Posterior cingulate gyrus (tissue), 11 donors: ENCODE measurements at regions not wholly inside any gene's neighbourhood (a gene's known extent, or its start where the extent isn't known, plus 50 kb on each side); places are given as distances from the start of the nearest gene placed in this dataset.
A peak's percentile ranks its signal among the peaks of the same experiment; 100 is the strongest.
"Not testable (repeated sequence)": the region's sequence is repeated elsewhere in the genome, so short reads cannot be mapped to it uniquely, and the experiment has no call there.

Experiments used
- DNase-seq, 10 donors: peaks; one replicate each; pipeline versions ENCODE4 v3.0.0 to v3.0.0-alpha.2; 2020 to 2021; ENCODE audit warnings: mixed read lengths in 3 of 10
- intact Hi-C: fragments of 100-400 bp; cut with DNase I; formaldehyde crosslinking; loops from one replicate; pipeline ENCODE4 v1.15.1; 2023

DNA sequence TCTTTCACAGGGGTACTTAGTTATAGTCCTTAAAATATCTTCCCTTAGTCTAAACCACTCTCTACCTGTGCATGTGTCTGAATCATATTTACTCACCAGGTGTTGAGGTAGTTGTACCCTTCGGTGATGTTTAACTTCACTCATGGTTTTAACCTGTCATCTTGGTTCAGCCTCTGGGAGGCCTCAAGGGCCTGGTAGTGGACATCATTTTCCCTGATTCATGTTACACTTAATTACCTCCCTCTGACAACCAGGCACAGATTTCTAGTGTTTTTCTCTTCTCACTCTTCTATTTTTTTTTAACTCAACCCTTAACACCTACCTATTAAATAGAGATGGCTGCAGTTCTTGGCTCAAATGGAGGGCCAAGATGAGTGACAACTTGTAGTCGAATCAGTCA lies 505.4 kb downstream of the TMEM114 start:
- intact Hi-C loops = no loop called here
- no peak for DNase-seq

DNA sequence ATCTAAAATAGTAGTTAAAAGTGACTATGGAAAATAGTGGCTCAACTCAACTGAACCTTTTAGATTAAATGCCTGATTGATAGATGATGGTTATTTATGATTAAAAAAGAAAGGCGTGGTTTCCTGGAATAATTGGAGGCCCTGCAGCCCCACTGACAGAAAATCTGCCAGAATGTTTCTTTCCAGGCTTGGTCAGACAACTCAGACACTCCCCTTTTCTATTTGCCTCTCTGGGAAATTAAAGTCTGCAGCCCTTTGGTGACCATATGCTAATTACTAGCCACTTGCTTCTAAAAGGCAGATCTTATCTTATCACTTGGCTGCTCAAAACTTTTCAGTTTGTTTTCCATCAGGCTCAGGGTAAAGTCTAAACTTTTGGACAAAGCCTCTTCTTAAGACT lies 506.0 kb downstream of the TMEM114 start:
- intact Hi-C loops = no loop called here
- no peak for DNase-seq

DNA sequence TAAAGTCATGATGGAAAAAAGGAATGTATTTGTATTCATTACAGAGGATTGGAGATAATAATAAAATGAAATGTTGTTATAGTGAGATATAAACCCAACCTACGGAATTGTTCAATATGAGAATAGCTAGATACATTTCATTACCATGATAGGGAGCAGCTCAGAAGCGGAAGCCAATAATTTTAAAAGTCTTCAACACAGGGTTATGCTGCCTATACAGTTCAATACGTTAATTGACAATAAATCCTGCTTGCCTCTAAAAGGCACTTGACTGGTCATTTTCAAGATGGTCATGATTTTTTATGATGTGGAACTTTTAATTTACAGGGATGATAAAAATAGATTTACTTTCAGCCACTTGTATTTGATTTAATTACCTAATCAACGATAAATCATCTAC lies 506.8 kb downstream of the TMEM114 start:
- intact Hi-C loops = no loop called here
- DNase-seq = no peak

DNA sequence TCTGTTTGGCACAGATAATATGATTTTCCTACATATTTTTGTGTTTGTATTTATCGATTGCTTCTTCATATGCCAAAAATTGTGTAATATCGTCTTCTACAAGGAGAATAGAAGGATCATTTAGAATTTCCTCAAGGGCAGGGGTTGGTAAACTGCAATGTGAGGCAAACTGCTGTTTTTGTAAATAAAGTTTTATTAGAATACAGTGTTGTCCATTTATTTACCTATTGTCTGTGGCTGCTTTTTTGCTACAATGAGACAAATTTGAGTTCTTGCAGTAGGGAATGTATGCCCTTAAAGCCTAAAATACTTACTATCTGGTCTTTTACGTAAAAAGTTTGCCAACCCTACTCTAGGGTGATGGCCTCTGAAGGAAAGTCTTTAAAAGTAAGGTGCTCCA lies 509.5 kb downstream of the TMEM114 start:
- intact Hi-C loops = no loop called here
- DNase-seq = no peak

DNA sequence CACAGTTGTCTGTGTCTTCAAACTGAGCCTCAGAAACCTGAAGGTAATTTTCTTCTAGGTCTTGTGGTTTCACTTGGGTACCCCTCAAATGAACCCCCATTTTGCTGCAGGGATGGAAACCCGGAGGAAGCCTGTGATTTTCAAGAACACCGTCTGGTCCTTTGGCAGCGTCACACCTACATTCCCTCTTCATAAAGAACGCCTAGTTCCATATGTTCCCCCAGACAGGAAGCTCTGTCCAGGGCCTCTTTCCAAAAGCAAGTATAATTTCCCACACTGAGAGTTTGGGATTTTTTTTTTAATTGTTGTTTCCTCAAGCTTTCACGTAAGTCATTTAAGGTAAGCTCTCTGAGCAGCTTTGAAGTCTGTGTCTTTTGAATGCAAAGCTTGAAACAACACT lies 515.0 kb downstream of the TMEM114 start:
- DNase-seq = peak in 3 of 10 donors; percentile 8 to 18 (median 13)
- intact Hi-C loops = no loop called here

DNA sequence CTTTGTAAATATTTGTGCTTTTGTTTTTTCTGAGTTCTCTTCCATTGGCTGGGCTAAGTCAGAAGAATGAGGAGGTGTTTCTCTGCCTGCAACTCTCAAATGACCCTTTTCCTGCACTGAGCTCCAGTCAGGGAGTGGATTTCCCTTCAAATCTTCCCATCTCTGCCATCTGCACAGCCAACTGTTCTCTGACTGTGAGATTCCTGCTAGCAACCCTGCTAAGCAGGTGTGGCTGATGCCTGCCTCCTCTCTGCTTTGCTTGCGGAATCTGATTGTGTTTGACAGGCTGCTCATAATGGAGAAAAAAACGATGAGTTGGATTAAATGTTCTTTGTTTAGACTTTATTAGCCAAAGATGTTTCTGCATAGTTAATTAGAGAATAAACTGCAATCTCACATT lies 519.8 kb downstream of the TMEM114 start:
- intact Hi-C loops = no loop called here
- DNase-seq = peak in 1 of 10 donors; percentile 15

DNA sequence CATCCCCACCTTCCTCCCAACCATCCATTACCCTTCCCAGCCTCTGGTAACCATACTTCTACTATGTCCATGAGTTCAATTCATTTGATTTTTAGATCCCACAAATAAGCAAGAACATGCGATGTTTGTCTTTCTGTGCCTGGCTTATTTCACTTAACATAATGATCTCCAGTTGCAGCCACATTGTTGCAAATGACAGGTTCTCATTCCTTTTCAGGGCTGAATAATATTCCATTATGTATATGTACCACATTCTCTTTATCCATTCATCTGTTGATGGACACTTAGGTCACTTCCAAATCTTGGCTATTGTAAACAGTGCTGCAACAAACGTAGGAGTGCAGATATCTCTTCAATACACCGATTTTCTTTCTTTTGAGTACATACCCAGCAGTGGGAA lies 522.1 kb downstream of the TMEM114 start:
- intact Hi-C loops, DNase-seq: not testable (repeated sequence)

DNA sequence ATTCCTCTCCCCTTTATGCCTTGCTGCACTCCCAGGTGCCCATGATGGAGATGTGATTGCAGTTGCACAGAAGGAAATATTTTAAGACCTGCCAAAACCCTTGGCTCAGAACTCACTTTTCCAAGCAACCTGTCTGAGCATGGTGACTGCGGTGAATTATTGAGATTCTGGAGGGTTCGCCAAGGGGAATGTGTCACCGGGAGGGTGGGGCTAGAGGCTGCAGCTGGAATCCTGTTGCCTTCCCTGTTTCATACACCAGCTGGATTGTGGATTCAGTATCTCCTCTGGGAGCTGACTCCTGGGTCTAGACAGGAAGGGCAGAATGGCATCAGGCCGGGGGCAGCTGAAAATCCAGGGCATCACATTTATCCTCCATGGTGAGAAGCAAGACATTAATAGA lies 527.2 kb downstream of the TMEM114 start:
- no peak for DNase-seq
- intact Hi-C loops = no loop called here

DNA sequence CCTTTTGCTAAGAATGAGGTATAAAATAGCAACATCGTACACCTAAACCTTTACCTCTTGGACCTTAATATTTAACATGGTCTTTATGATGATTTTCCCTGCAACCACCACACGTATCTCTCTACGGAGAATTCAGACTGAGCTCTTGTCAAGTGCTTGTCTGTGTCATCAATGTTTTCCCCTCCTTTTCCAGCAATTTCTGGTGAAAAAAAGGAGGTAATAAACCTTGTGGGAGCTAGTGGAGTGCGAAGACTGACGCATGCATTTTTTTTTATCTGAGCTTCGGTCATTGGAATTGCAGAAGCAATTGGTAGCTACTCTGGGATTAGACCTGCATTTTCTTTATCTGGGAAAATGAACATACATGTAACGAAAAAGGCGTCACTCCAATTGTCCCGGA lies 527.6 kb downstream of the TMEM114 start:
- DNase-seq = no peak
- intact Hi-C loops = no loop called here

DNA sequence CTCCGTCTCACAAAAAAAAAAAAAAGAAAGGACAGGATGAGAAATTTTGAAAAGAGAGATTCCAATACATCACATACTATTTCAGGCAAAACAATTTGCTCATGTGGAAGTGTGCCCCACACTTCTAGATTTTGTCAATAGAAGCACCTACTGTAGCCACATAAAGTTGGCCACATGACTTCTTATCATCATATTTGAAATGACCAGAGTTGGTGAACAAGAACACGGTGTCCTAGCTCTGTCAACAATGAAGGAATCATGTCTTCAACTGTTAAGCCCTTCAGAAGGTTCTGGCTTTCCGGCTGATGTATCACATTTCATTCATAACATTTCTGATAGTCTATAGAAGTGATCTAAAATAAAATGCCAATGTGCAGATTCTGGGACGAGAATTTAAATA lies 534.5 kb downstream of the TMEM114 start:
- intact Hi-C loops = no loop called here
- no peak for DNase-seq

DNA sequence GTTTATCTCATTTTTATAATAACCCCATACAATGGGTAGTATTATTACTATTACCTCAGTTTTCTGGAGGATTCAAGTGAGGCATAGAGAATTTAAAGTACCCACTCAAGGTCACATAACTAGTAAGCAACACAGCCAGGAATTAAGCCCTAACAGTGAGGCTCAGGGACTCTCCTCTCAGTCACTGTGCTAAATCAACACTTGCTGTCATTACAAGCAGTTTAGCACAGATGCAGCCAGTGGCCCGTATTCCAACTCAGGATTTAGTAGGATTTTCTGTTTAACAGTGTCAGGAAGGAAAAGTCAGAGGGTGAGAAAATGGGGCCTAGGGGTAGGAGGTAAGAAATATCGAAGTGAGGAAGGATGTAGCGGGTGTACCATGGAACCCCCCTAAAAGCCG lies 536.9 kb downstream of the TMEM114 start:
- intact Hi-C loops = no loop called here
- DNase-seq = no peak

DNA sequence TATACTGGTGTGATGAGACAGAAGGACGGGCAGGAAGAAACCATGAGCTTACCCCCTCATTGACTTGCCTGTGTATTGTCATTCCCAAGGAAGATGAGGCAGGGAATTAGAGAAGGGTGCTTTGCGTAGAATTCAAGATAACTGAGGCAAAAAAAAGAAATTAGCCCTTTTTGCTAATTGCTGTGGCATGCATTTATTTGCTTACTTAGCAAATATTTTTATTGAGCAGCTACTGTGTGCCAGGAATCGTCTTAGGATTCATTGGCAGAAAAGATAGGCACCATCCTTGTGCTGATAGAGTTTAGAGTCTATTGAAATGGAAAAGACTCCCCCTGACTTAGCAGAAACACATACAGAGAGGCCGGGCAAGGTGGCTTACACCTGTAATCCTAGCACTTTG lies 541.9 kb downstream of the TMEM114 start:
- no peak for DNase-seq
- intact Hi-C loops = no loop called here

DNA sequence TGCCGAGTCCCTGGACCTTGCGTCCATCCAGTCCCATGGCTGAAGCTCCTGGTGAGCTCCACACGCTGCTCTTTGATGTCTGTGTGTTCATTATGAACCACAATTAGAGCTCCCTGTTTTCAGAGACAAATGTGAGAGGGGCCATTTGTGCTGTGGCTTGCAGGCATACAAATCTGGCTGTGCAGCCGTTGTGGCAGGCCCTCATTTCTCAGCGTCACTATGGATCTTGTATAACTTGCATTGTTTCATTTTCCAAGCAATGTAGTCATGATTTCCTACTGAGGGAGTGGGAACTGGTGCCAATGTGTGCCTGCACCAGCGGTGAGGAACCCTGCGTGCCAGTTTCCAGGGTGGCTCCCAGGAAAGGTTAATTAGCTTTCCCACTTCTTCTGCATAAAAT lies 542.6 kb downstream of the TMEM114 start:
- DNase-seq = peak in 4 of 10 donors; percentile 55 to 96 (median 66)
- intact Hi-C loops = no loop called here

DNA sequence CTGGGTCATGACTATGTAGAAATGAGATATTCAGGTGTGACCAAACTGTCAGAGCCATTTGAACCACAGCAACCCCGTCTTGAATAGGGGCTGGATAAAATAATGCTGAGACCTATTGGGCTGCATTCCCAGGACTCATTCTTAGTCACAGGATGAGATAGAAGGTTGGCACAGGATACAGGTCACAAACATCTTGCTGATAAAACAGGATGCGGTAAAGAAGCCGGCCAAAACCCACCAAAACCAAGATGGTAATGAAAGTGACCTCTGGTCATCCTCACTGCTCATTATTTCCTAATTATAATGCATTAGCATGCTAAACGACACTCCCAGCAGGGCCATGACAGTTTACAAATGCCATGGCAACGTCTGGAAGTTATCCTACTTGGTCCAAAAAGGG lies 545.5 kb downstream of the TMEM114 start:
- intact Hi-C loops = no loop called here
- no peak for DNase-seq

DNA sequence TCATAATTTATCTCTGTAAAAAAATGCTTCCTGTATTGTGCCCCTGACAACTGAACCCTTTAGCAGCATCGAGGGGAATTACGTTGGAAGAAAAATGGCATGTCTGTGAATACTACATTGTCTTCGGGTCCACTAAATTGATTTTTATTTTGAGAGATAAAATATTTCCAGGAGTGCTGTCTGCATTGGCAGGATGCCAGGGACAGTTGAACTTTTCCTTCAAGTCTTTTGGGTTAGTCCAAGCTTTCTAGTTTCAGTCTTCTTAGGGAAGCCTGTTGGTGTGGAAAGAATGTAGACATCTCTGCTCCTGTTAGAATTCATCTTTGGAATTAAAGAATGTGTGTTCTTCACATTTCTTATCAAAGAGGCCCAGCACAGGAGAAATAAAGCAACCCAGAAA lies 557.9 kb downstream of the TMEM114 start:
- no peak for DNase-seq
- intact Hi-C loops = no loop called here

DNA sequence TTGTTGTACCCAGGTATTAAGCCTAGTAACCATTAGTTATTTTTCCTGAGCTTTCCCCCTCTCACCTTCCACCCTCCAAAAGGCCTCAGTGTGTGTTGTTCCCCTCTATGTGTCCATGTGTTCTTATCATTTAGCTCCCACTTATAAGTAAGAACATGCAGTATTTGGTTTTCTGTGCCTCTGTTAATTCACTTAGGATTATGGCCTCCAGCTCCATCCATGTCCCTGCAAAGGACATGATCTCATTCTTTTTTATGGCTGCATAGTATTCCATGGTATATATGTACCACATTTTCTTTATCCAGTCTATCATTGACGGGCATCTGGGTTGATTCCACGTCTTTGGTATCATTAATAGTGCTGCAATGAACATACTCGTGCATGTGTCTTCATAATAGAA lies 560.3 kb downstream of the TMEM114 start:
- DNase-seq, intact Hi-C loops: not testable (repeated sequence)

DNA sequence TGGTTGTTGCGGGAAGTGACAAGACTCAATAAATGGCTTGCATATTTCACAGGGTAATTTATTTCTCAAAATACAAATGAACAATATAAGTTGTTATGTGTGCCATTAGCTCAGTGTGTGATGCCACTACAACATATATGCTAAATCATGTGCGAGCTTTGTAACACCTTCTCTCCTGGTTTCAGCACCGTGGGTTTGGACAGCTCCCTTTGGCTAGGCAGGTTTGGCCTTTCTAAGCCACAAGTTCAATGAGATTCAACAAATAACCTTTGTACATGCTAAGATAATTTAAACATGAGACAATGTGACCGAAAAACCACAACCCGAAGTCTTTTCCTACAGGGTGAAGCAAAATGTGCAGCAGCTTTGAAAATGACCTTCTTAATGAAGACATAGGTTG lies 563.9 kb downstream of the TMEM114 start:
- DNase-seq = no peak
- intact Hi-C loops = no loop called here

DNA sequence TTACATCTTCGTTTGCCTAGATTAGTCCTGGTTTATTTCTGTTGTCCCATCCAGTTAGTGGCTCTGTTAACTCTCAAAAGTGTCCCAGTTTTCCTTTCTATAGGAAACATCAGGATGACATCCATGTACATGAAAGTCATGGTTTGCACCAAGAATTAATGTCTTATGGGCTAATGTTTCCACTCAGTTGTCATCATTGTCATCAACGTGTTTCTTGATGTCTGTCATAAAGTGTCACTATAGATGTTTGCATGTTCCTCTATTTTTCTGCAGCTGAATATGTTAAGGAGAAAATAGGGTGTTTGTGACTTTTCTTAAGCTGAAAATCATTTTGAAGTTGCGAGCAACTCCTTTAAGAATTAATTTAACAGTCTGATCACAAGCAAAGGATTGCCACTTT lies 567.0 kb downstream of the TMEM114 start:
- DNase-seq = no peak
- intact Hi-C loops = no loop called here

DNA sequence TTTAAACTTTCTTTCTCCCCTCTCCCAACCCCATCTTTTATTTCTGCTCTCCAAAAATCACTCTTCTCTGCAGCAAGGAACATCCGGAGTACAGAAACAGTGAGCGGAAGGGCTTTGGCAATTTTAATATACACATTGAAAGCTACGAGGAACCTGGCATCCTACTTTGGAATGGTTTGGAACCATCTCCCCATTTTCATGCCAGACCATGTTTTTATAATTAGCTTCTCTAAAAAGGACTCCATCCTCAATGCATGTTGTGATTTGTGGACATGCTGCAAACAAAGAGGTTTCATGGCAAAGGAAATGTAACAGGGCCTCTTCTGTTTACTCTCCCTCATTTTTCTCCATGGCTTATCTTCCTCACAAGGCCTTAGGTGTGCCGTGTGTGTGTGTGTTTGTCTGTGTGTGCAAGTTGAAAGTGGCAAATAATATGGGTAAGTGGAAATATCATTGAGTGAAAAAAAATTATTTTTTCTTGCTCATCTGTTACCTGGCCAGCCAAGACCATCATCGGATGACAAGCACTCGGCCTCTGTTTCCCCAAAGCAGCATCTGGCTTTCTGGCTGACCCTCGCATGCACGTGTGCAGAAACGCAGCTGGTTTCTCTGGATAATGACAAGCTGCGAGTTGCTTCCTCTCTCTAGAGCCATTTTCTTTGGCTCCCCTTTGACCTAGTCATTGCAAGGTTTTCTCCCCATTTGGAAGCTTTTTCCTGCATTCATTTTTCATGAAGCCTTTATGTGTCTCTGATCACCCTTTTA lies 585.0 kb downstream of the TMEM114 start:
- DNase-seq = no peak
- intact Hi-C loops = no loop called here

DNA sequence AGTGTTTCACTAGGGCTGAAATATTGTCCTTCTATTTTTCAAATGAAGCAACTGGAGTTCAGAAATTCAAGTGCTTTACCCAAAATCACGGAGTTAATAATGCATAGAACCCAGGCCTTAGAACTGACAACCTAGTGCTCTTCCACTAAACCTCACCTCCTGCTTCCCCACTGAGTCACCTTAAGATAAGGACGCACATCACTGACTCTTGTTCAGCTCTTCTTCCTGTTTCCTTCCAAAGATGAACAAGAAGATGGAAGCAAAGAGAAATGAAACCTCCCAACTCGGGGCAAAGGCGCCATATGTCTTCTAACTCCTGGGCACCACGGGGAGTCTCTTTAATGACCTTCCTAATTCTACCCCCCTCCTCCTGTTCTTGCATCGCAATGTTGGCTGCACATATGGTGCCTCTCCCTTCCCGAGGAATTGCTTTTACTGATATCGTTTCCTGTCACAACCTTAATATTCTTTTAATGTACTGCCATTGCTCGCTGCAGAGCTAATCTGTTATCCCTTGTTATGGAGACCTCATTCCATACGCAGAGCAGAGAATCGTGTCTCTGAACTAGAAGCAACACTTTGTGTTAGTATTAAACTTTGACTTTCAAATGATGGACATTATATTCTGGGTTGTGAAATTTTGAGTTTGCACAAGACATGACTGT lies 591.4 kb downstream of the TMEM114 start:
- DNase-seq = no peak
- intact Hi-C loops = no loop called here

DNA sequence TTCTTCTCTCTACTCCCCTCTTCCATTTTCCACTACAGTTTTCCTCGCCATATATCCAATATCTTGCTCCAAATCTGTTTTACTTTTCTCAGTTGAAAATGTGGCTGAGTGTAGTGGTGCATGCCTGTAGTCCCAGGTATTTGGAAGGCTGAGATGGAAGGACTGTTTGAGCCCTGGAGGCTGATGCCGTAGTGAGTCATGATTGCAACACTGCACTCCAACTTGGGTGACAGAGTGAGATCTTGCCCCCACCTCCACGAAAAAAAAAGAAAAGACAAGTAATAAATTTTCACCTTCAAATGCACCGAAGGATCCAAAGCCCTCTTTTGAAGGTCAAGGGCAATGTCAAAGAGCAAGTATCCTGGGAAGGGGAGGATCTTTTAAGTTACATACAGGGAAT lies 592.3 kb downstream of the TMEM114 start:
- intact Hi-C loops = no loop called here
- DNase-seq = no peak

DNA sequence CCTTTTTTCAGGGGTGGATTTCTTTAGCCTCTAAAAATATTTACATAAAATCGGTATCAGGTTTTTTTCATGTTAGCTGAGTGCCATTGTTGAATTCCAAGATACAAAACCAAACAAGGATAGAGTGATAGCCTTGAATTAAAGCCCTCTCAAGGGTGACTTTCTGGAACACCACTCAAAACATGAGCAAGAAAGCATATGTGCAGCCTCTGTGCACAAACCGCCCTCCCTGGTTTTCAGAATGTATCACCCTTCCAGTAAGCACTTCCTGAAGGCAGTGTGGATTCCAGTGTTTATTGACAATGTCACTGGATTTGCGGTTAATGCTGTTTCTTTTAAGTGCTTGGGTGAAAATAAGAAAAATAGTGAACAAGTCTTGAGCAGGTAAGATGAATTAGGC lies 597.7 kb downstream of the TMEM114 start:
- intact Hi-C loops = no loop called here

More for the DNA sequence above, 597.7 kb downstream of the TMEM114 start:
- no peak for DNase-seq
